ENCODE measurements at regions not wholly inside any gene's neighbourhood (a gene's known extent, or its start where the extent isn't known, plus 50 kb on each side); places are given as distances from the start of the nearest gene placed in this dataset.

DNA sequence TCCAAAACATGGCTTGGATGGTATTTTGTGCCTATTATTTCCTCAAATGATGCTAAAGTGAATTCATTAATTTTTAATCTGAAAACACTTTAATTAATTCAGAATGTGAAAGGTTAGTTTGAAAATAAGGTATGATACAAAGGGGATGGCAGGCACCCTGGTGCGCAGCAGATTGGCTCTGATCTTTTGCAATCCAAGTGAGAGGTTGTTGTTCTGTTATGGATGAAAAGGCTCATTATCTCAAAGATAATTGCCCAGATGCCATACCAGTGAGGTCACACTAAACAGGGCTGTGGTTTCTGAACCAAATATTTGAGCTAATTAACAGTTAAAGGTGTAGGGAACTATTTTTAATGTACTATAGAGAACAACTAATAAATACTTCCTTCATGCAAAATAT, 504.9 kb downstream of the RAPGEF2 start:
- Histone ChIP-seq H3K36me3 (ENCODE audit: control insufficient read depth in 2 of 2, insufficient read depth in 2 of 2, low read length in 2 of 2) (no peaks in the 10 kb centered on the region), H3K27ac (ENCODE audit: low read depth in 2 of 2, low read length in 2 of 2) (no peak overlapping the region), H3K4me1 (ENCODE audit: control insufficient read depth in 2 of 2, insufficient read depth in 2 of 2, low read length in 2 of 2) (no peaks in the 10 kb centered on the region), H3K27me3 (ENCODE audit: control insufficient read depth in 2 of 2, insufficient read depth in 2 of 2, low read length in 2 of 2) (no peaks in the 10 kb centered on the region), H3K4me3 (ENCODE audit: low read length in 2 of 2) (no peak overlapping the region), H3K9me3 (ENCODE audit: control insufficient read depth in 2 of 2, low read length in 2 of 2) (no peaks in the 10 kb centered on the region), H3K9ac (ENCODE audit: low read depth in 1 of 2, low read length in 2 of 2) (no peak overlapping the region)

GRCh38 chr4:159608436-159608835, 505.6 kb downstream of the RAPGEF2 start:
- Histone ChIP-seq H3K9ac (ENCODE audit: low read depth in 1 of 2, low read length in 2 of 2) (no peak overlapping the region), H3K27ac (ENCODE audit: low read depth in 2 of 2, low read length in 2 of 2) (no peak overlapping the region), H3K4me1 (ENCODE audit: control insufficient read depth in 2 of 2, insufficient read depth in 2 of 2, low read length in 2 of 2) (no peaks in the 10 kb centered on the region), H3K9me3 (ENCODE audit: control insufficient read depth in 2 of 2, low read length in 2 of 2) (no peaks in the 10 kb centered on the region), H3K27me3 (ENCODE audit: control insufficient read depth in 2 of 2, insufficient read depth in 2 of 2, low read length in 2 of 2) (no peaks in the 10 kb centered on the region), H3K4me3 (ENCODE audit: low read length in 2 of 2) (no peak overlapping the region), H3K36me3 (ENCODE audit: control insufficient read depth in 2 of 2, insufficient read depth in 2 of 2, low read length in 2 of 2) (no peaks in the 10 kb centered on the region)

- H3K4me3 ChIP-seq (ENCODE audit: low read length in 2 of 2): no peak overlapping the region
- no peaks in the 10 kb centered on the region for H3K9me3 ChIP-seq (ENCODE audit: control insufficient read depth in 2 of 2, low read length in 2 of 2)
- no peak overlapping the region for H3K27ac ChIP-seq (ENCODE audit: low read depth in 2 of 2, low read length in 2 of 2)
- no peaks in the 10 kb centered on the region for H3K36me3 ChIP-seq (ENCODE audit: control insufficient read depth in 2 of 2, insufficient read depth in 2 of 2, low read length in 2 of 2)
- no peak overlapping the region for H3K9ac ChIP-seq (ENCODE audit: low read depth in 1 of 2, low read length in 2 of 2)
- H3K27me3 ChIP-seq (ENCODE audit: control insufficient read depth in 2 of 2, insufficient read depth in 2 of 2, low read length in 2 of 2): no peaks in the 10 kb centered on the region
- H3K4me1 ChIP-seq (ENCODE audit: control insufficient read depth in 2 of 2, insufficient read depth in 2 of 2, low read length in 2 of 2): no peaks in the 10 kb centered on the region
Observed at GRCh38 chr4:159632031-159632430, 529.2 kb downstream of the RAPGEF2 start.

DNA sequence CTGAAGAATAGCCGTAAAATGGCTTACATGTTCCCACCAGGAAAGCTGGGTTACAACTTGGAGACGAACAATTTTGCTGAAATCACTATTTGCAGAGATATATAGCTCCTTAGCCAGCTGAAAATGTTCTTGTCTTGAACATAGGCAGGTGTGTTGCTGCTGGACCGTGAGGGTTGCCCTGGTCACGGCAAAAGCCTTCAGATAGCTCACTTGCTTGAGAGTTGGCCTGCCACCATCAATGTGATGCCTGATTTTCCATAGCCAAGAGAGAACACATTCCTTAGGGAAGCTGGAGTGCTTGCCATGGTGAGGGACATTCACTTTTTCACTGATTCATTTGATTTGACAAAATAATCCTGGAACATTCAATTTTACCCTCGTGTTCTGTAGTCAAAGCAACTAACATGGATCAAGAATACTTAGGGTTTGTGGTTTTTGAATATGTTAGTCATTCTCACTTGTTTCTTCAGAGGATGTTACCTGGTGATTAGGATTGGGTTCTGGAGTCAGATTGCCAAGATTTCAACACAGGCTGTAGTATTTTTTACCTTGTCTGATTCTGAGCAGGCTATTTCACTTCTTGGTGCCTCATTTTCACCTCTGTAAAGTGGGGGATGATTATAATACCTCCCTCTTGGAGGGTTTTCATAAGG, 536.9 kb downstream of the RAPGEF2 start:
- Histone ChIP-seq H3K4me1 (ENCODE audit: control insufficient read depth in 2 of 2, insufficient read depth in 2 of 2, low read length in 2 of 2) (no peaks in the 10 kb centered on the region), H3K9ac (ENCODE audit: low read depth in 1 of 2, low read length in 2 of 2) (no peak overlapping the region), H3K9me3 (ENCODE audit: control insufficient read depth in 2 of 2, low read length in 2 of 2) (no peaks in the 10 kb centered on the region), H3K27me3 (ENCODE audit: control insufficient read depth in 2 of 2, insufficient read depth in 2 of 2, low read length in 2 of 2) (no peaks in the 10 kb centered on the region), H3K36me3 (ENCODE audit: control insufficient read depth in 2 of 2, insufficient read depth in 2 of 2, low read length in 2 of 2) (no peaks in the 10 kb centered on the region), H3K4me3 (ENCODE audit: low read length in 2 of 2) (no peak overlapping the region), H3K27ac (ENCODE audit: low read depth in 2 of 2, low read length in 2 of 2) (no peak overlapping the region)

DNA sequence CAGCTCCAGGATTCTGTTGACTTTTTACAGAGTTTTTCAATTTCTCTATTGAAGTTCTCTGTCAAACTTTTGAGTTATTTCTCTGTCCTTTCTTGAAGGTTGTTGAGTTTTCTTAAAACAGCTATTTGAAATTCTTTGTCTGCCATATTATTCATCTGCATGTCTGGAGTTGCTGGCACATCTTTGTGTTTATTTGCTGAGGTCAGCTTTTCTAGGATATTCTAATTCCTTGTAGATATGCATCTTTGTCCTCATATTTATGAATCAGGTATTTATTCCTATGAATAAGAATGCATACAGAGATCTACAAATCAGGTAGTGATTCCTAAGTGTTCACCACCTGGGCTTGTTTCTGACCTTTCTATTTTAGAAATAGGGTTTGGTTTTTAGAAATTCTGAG, 546.4 kb downstream of the RAPGEF2 start:
- no peaks in the 10 kb centered on the region for H3K36me3 ChIP-seq (ENCODE audit: control insufficient read depth in 2 of 2, insufficient read depth in 2 of 2, low read length in 2 of 2)
- no peak overlapping the region for H3K27ac ChIP-seq (ENCODE audit: low read depth in 2 of 2, low read length in 2 of 2)
- H3K4me3 ChIP-seq (ENCODE audit: low read length in 2 of 2): no peak overlapping the region
- H3K9me3 ChIP-seq (ENCODE audit: control insufficient read depth in 2 of 2, low read length in 2 of 2): no peaks in the 10 kb centered on the region
- no peak overlapping the region for H3K9ac ChIP-seq (ENCODE audit: low read depth in 1 of 2, low read length in 2 of 2)
- no peaks in the 10 kb centered on the region for H3K27me3 ChIP-seq (ENCODE audit: control insufficient read depth in 2 of 2, insufficient read depth in 2 of 2, low read length in 2 of 2)
- no peaks in the 10 kb centered on the region for H3K4me1 ChIP-seq (ENCODE audit: control insufficient read depth in 2 of 2, insufficient read depth in 2 of 2, low read length in 2 of 2)

DNA sequence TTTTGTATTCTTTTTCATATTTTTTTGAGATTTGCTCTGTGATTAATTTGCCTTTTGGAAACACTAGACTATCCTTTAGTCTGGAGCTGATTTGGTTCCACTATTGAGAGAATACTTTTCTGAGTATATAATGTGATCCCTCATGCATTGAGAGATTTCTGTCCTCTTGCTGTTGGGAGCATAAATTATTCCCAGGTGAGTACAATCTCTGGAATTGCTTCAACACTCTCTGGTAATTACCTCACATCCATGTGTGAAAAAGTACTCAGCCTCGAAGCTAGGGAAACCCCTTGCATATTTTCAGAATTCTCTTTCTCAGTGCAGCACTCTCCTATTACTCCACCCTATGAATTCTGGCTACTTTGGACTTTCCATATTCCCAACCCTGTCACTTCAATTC, 550.0 kb downstream of the RAPGEF2 start:
- Histone ChIP-seq H3K36me3 (ENCODE audit: control insufficient read depth in 2 of 2, insufficient read depth in 2 of 2, low read length in 2 of 2) (no peaks in the 10 kb centered on the region), H3K4me3 (ENCODE audit: low read length in 2 of 2) (no peak overlapping the region), H3K9ac (ENCODE audit: low read depth in 1 of 2, low read length in 2 of 2) (no peak overlapping the region), H3K9me3 (ENCODE audit: control insufficient read depth in 2 of 2, low read length in 2 of 2) (no peaks in the 10 kb centered on the region), H3K4me1 (ENCODE audit: control insufficient read depth in 2 of 2, insufficient read depth in 2 of 2, low read length in 2 of 2) (no peaks in the 10 kb centered on the region), H3K27me3 (ENCODE audit: control insufficient read depth in 2 of 2, insufficient read depth in 2 of 2, low read length in 2 of 2) (no peaks in the 10 kb centered on the region), H3K27ac (ENCODE audit: low read depth in 2 of 2, low read length in 2 of 2) (no peak overlapping the region)

- H3K27ac ChIP-seq (ENCODE audit: low read depth in 2 of 2, low read length in 2 of 2): no peak overlapping the region
- no peaks in the 10 kb centered on the region for H3K36me3 ChIP-seq (ENCODE audit: control insufficient read depth in 2 of 2, insufficient read depth in 2 of 2, low read length in 2 of 2)
- no peaks in the 10 kb centered on the region for H3K4me1 ChIP-seq (ENCODE audit: control insufficient read depth in 2 of 2, insufficient read depth in 2 of 2, low read length in 2 of 2)
- H3K4me3 ChIP-seq (ENCODE audit: low read length in 2 of 2): no peak overlapping the region
- H3K9me3 ChIP-seq (ENCODE audit: control insufficient read depth in 2 of 2, low read length in 2 of 2): no peaks in the 10 kb centered on the region
- no peaks in the 10 kb centered on the region for H3K27me3 ChIP-seq (ENCODE audit: control insufficient read depth in 2 of 2, insufficient read depth in 2 of 2, low read length in 2 of 2)
- no peak overlapping the region for H3K9ac ChIP-seq (ENCODE audit: low read depth in 1 of 2, low read length in 2 of 2)
Observed at GRCh38 chr4:159655547-159655946, 552.7 kb downstream of the RAPGEF2 start.

DNA sequence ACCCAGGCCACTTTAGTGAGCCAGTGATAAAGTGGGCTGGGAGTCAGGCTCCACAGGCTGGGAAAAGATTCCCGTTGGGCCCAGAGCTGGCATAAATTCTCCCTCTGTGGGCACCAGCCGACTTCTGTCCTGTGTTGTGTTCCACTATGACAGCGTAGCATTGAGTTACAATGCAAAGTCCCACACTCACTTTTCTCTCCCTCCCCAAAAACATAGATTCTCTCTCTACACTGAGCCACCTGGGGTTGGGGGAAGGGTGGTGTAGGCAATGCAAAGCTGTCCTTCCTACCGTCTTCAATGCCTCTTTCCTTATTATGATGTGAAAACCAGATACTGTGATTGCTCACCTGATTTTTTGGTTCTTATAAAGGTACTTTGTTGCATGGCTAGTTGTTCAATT, 566.2 kb downstream of the RAPGEF2 start:
- Histone ChIP-seq H3K9ac (ENCODE audit: low read depth in 1 of 2, low read length in 2 of 2) (no peak overlapping the region), H3K4me1 (ENCODE audit: control insufficient read depth in 2 of 2, insufficient read depth in 2 of 2, low read length in 2 of 2) (no peaks in the 10 kb centered on the region), H3K27ac (ENCODE audit: low read depth in 2 of 2, low read length in 2 of 2) (no peak overlapping the region), H3K9me3 (ENCODE audit: control insufficient read depth in 2 of 2, low read length in 2 of 2) (no peaks in the 10 kb centered on the region), H3K4me3 (ENCODE audit: low read length in 2 of 2) (no peak overlapping the region), H3K36me3 (ENCODE audit: control insufficient read depth in 2 of 2, insufficient read depth in 2 of 2, low read length in 2 of 2) (no peaks in the 10 kb centered on the region), H3K27me3 (ENCODE audit: control insufficient read depth in 2 of 2, insufficient read depth in 2 of 2, low read length in 2 of 2) (no peaks in the 10 kb centered on the region)

- no peaks in the 10 kb centered on the region for H3K9me3 ChIP-seq (ENCODE audit: control insufficient read depth in 2 of 2, low read length in 2 of 2)
- no peaks in the 10 kb centered on the region for H3K4me1 ChIP-seq (ENCODE audit: control insufficient read depth in 2 of 2, insufficient read depth in 2 of 2, low read length in 2 of 2)
- H3K27me3 ChIP-seq (ENCODE audit: control insufficient read depth in 2 of 2, insufficient read depth in 2 of 2, low read length in 2 of 2): no peaks in the 10 kb centered on the region
- no peaks in the 10 kb centered on the region for H3K36me3 ChIP-seq (ENCODE audit: control insufficient read depth in 2 of 2, insufficient read depth in 2 of 2, low read length in 2 of 2)
- no peak overlapping the region for H3K4me3 ChIP-seq (ENCODE audit: low read length in 2 of 2)
- no peak overlapping the region for H3K9ac ChIP-seq (ENCODE audit: low read depth in 1 of 2, low read length in 2 of 2)
- no peak overlapping the region for H3K27ac ChIP-seq (ENCODE audit: low read depth in 2 of 2, low read length in 2 of 2)
Observed at GRCh38 chr4:159673221-159673620, 570.3 kb downstream of the RAPGEF2 start.

DNA sequence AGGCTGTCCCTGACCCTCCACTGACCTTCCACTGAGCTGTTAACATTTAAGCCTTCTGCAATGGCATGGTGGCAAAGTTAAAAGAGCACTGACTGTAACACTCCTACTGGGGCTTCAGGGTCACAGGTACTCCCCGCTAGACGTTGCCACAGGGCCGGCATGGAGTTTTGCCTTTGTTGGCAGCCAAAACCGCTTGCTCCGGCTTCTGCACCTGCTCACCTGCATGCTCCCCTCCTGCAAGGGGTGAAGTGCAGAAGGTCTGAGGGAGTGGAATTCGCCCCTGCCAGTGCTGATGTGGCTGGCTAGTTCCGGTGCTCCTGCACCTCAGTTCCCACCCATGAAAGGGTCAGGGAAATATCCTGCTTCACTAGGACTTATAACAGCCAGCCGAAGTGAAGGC, 571.4 kb downstream of the RAPGEF2 start:
- H3K9me3 ChIP-seq (ENCODE audit: control insufficient read depth in 2 of 2, low read length in 2 of 2): no peaks in the 10 kb centered on the region
- no peak overlapping the region for H3K27ac ChIP-seq (ENCODE audit: low read depth in 2 of 2, low read length in 2 of 2)
- no peak overlapping the region for H3K9ac ChIP-seq (ENCODE audit: low read depth in 1 of 2, low read length in 2 of 2)
- H3K27me3 ChIP-seq (ENCODE audit: control insufficient read depth in 2 of 2, insufficient read depth in 2 of 2, low read length in 2 of 2): no peaks in the 10 kb centered on the region
- H3K36me3 ChIP-seq (ENCODE audit: control insufficient read depth in 2 of 2, insufficient read depth in 2 of 2, low read length in 2 of 2): no peaks in the 10 kb centered on the region
- H3K4me1 ChIP-seq (ENCODE audit: control insufficient read depth in 2 of 2, insufficient read depth in 2 of 2, low read length in 2 of 2): no peaks in the 10 kb centered on the region
- no peak overlapping the region for H3K4me3 ChIP-seq (ENCODE audit: low read length in 2 of 2)

- H3K4me3 ChIP-seq (ENCODE audit: low read length in 2 of 2): no peak overlapping the region
Observed at GRCh38 chr4:159677521-159677920, 574.6 kb downstream of the RAPGEF2 start.

More at GRCh38 chr4:159677521-159677920, 574.6 kb downstream of the RAPGEF2 start:
- no peaks in the 10 kb centered on the region for H3K4me1 ChIP-seq (ENCODE audit: control insufficient read depth in 2 of 2, insufficient read depth in 2 of 2, low read length in 2 of 2)
- H3K9ac ChIP-seq (ENCODE audit: low read depth in 1 of 2, low read length in 2 of 2): no peak overlapping the region
- no peaks in the 10 kb centered on the region for H3K36me3 ChIP-seq (ENCODE audit: control insufficient read depth in 2 of 2, insufficient read depth in 2 of 2, low read length in 2 of 2)
- no peak overlapping the region for H3K27ac ChIP-seq (ENCODE audit: low read depth in 2 of 2, low read length in 2 of 2)
- no peaks in the 10 kb centered on the region for H3K9me3 ChIP-seq (ENCODE audit: control insufficient read depth in 2 of 2, low read length in 2 of 2)
- no peaks in the 10 kb centered on the region for H3K27me3 ChIP-seq (ENCODE audit: control insufficient read depth in 2 of 2, insufficient read depth in 2 of 2, low read length in 2 of 2)

Measured in mucosa of rectum (tissue), 2 donors.